CD14-positive monocyte (primary cell): ENCODE measurements at regions not wholly inside any gene's neighbourhood (a gene's known extent, or its start where the extent isn't known, plus 50 kb on each side); places are given as distances from the start of the nearest gene placed in this dataset.

Source experiments
- DNase-seq, 3 donors: peaks; one replicate each; pipeline ENCODE4 v3.0.0-alpha.2; 2011 to 2022
- H2AFZ ChIP-seq: 2 replicates; pipeline ENCODE4 v1.6.0; 2012; ENCODE audit warnings: mild to moderate bottlenecking, low read depth, low read length, inconsistent platforms; ENCODE audit not compliant: insufficient read depth, poor library complexity, severe bottlenecking
- H3K27ac ChIP-seq, 2 donors: 1 replicate in 1 of 2; 2 replicates in 1 of 2; pipeline ENCODE4 v1.5.1; 2012 to 2013; ENCODE audit warnings: low read length in 2 of 2, control low read depth in 1 of 2, inconsistent platforms in 1 of 2, low read depth in 1 of 2, mild to moderate bottlenecking in 1 of 2
- H3K27me3 ChIP-seq, 2 donors: one replicate each; pipeline versions ENCODE4 v1.6.0 to v1.6.1; 2011 to 2013; ENCODE audit warnings: low read length in 2 of 2; ENCODE audit not compliant: control insufficient read depth in 2 of 2, insufficient read depth in 2 of 2
- H3K36me3 ChIP-seq, 2 donors: replicated peaks in 1 of 2; 1 replicate in 1 of 2; 2 replicates in 1 of 2; pipeline versions ENCODE4 v1.5.1 to v1.6.1; 2012 to 2013; ENCODE audit warnings: low read length in 2 of 2, control low read depth in 1 of 2, inconsistent platforms in 1 of 2, mild to moderate bottlenecking in 1 of 2; ENCODE audit not compliant: insufficient read depth in 2 of 2, control insufficient read depth in 1 of 2
- H3K4me1 ChIP-seq, 2 donors: 1 replicate in 1 of 2; 2 replicates in 1 of 2; pipeline versions ENCODE4 v1.5.1 to v1.6.1; 2012 to 2013; ENCODE audit warnings: low read length in 2 of 2, control low read depth in 1 of 2, inconsistent platforms in 1 of 2, mild to moderate bottlenecking in 1 of 2, moderate library complexity in 1 of 2; ENCODE audit not compliant: insufficient read depth in 2 of 2, control insufficient read depth in 1 of 2
- H3K4me2 ChIP-seq: replicated peaks from 2 replicates; pipeline ENCODE3; 2012; ENCODE audit warnings: low read length, moderate library complexity, mild to moderate bottlenecking; ENCODE audit not compliant: poor library complexity, severe bottlenecking; ENCODE audit errors: extremely low read depth
- H3K4me3 ChIP-seq, 3 experiments: fragments of 200-600 bp in 1 of 3; sonication (generic) in 1 of 3; replicated peaks in 1 of 3; 1 replicate in 2 of 3; 2 replicates in 1 of 3; pipeline ENCODE4 v1.5.1; 2011 to 2013; ENCODE audit warnings: low read length in 3 of 3, mild to moderate bottlenecking in 3 of 3, control low read depth in 2 of 3, low read depth in 2 of 3, inconsistent platforms in 1 of 3, moderate library complexity in 1 of 3
- H3K79me2 ChIP-seq: 2 replicates; pipeline ENCODE4 v1.6.0; 2012; ENCODE audit warnings: mild to moderate bottlenecking, control low read depth, inconsistent platforms, low read length, moderate library complexity; ENCODE audit not compliant: insufficient read depth
- H3K9ac ChIP-seq: 2 replicates; pipeline ENCODE4 v1.6.0; 2017; ENCODE audit warnings: low read length, mild to moderate bottlenecking; ENCODE audit not compliant: insufficient read depth, poor library complexity, severe bottlenecking
- H3K9me3 ChIP-seq, 2 donors: replicated peaks in 1 of 2; 1 replicate in 1 of 2; 2 replicates in 1 of 2; pipeline versions ENCODE4 v1.5.1 to v1.6.1; 2012 to 2013; ENCODE audit warnings: low read length in 2 of 2, control low read depth in 1 of 2; ENCODE audit not compliant: control insufficient read depth in 1 of 2, insufficient read depth in 1 of 2
- H4K20me1 ChIP-seq: 2 replicates; pipeline ENCODE4 v1.6.0; 2012; ENCODE audit warnings: mild to moderate bottlenecking, low read length, control low read depth, moderate library complexity; ENCODE audit not compliant: insufficient read depth
- H3K27ac Mint-ChIP-seq, 7 donors: one replicate each; pipeline ENCODE4 v1.8.0; 2020; ENCODE audit warnings: mild to moderate bottlenecking in 7 of 7, mixed read lengths in 7 of 7, moderate library complexity in 6 of 7, inconsistent platforms in 2 of 7
- H3K27me3 Mint-ChIP-seq, 3 donors: one replicate each; pipeline ENCODE4 v1.8.0; 2021 to 2022; ENCODE audit warnings: low read depth in 3 of 3, mild to moderate bottlenecking in 3 of 3, mixed read lengths in 3 of 3, moderate library complexity in 3 of 3, inconsistent platforms in 1 of 3
- H3K36me3 Mint-ChIP-seq, 2 donors: one replicate each; pipeline ENCODE4 v1.8.0; 2020; ENCODE audit warnings: mixed read lengths in 2 of 2, inconsistent platforms in 1 of 2, mild to moderate bottlenecking in 1 of 2
- H3K4me1 Mint-ChIP-seq: one replicate; pipeline ENCODE4 v1.8.0; 2020; ENCODE audit warnings: mild to moderate bottlenecking, mixed read lengths
- H3K4me3 Mint-ChIP-seq, 2 donors: one replicate each; pipeline ENCODE4 v1.8.0; 2020; ENCODE audit warnings: mild to moderate bottlenecking in 2 of 2, mixed read lengths in 2 of 2, moderate library complexity in 1 of 2
- H3K9me3 Mint-ChIP-seq, 7 donors: one replicate each; pipeline ENCODE4 v1.8.0; 2020 to 2022; ENCODE audit warnings: mixed read lengths in 7 of 7, mild to moderate bottlenecking in 6 of 7, moderate library complexity in 6 of 7, inconsistent platforms in 2 of 7
- WGBS: methylation state at CpG from one replicate; pipeline ENCODE4 v1.1.5; 2013; ENCODE audit warnings: missing lambda C conversion rate; ENCODE audit not compliant: insufficient coverage; 5-methylcytosine and 5-hydroxymethylcytosine counted together
- intact Hi-C, 2 donors: fragments of 100-400 bp; cut with micrococcal nuclease; formaldehyde crosslinking; loops; one replicate each; pipeline versions ENCODE4 v1.15.0 to v1.15.1; 2023
- TF ChIP-seq, protein P1 (sequence below): fragments of 200-600 bp; IDR thresholded peaks from one replicate; pipeline ENCODE4 v1.8.0; 2022; ENCODE audit warnings: antibody characterized with exemption, mild to moderate bottlenecking

GRCh38 chr2:153320879-153321278 lies 157.7 kb downstream of the RPRM start:
- Histone ChIP-seq H2AFZ (no peak overlapping the region), H3K4me2 (no peak overlapping the region), H3K36me3 (no peaks in the 10 kb centered on the region), H3K27ac (no peak overlapping the region), H3K79me2 (no peaks in the 10 kb centered on the region), H3K9me3 (no peaks in the 10 kb centered on the region), H3K9ac (no peak overlapping the region), H4K20me1 (no peaks in the 10 kb centered on the region), H3K27me3 (no peaks in the 10 kb centered on the region), H3K4me1 (no peaks in the 10 kb centered on the region), H3K4me3 (no peak overlapping the region)
- intact Hi-C loops, result no loop called here
- peaks cover 0 to 2% (median 0%) of the 10 kb centered on the region in 3 donors for H3K27me3 Mint-ChIP-seq
- no peaks in the 10 kb centered on the region for H3K4me1 Mint-ChIP-seq
- H3K9me3 Mint-ChIP-seq, result peaks cover 0 to 8% (median 5%) of the 10 kb centered on the region in 7 donors
- no peaks in the 10 kb centered on the region for H3K36me3 Mint-ChIP-seq
- TF ChIP-seq, protein P1, sequence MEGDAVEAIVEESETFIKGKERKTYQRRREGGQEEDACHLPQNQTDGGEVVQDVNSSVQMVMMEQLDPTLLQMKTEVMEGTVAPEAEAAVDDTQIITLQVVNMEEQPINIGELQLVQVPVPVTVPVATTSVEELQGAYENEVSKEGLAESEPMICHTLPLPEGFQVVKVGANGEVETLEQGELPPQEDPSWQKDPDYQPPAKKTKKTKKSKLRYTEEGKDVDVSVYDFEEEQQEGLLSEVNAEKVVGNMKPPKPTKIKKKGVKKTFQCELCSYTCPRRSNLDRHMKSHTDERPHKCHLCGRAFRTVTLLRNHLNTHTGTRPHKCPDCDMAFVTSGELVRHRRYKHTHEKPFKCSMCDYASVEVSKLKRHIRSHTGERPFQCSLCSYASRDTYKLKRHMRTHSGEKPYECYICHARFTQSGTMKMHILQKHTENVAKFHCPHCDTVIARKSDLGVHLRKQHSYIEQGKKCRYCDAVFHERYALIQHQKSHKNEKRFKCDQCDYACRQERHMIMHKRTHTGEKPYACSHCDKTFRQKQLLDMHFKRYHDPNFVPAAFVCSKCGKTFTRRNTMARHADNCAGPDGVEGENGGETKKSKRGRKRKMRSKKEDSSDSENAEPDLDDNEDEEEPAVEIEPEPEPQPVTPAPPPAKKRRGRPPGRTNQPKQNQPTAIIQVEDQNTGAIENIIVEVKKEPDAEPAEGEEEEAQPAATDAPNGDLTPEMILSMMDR, result no peak
- H3K4me3 Mint-ChIP-seq, result no peak overlapping the region
- H3K27ac Mint-ChIP-seq, result no peak overlapping the region
- DNase-seq, result no peak

DNA sequence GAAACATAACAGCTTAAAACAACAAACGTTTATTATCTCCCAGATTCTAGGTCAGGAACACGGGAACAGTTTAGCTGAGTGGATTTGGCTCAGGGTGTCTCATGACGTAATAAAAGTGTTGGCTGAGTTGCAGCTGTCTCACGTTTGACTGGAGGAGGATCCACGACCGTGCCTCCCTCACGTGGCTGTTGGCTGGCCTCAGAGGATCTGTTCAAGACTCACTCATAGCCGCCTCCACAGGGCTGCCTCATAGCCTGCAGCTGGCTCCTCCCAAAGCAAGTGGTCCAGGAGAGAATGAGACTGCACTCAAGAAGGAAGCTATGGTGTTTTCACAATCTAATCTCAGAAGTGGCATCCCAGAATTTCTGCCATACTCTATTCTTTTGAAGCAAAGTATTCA lies 167.1 kb downstream of the RPRM start:
- no peaks in the 10 kb centered on the region for H4K20me1 ChIP-seq
- no peak overlapping the region for H3K9ac ChIP-seq
- no peak overlapping the region for H3K4me3 Mint-ChIP-seq
- H2AFZ ChIP-seq, result no peak overlapping the region
- WGBS, result 67% methylated on average over 7 of the region's 8 CpGs
- H3K4me2 ChIP-seq, result no peak overlapping the region
- no peaks in the 10 kb centered on the region for H3K79me2 ChIP-seq
- no peaks in the 10 kb centered on the region for H3K36me3 Mint-ChIP-seq
- H3K9me3 Mint-ChIP-seq, result peaks cover 0 to 4% (median 0%) of the 10 kb centered on the region in 7 donors
- no peaks in the 10 kb centered on the region for H3K4me1 ChIP-seq
- intact Hi-C loops, result no loop called here
- H3K4me3 ChIP-seq, result no peak overlapping the region
- no peaks in the 10 kb centered on the region for H3K27me3 Mint-ChIP-seq
- peaks cover 0 to 5% of the 10 kb centered on the region in 2 donors for H3K9me3 ChIP-seq
- no peak for DNase-seq
- H3K27me3 ChIP-seq, result no peaks in the 10 kb centered on the region
- H3K4me1 Mint-ChIP-seq, result no peaks in the 10 kb centered on the region
- no peak overlapping the region for H3K27ac Mint-ChIP-seq
- H3K27ac ChIP-seq, result no peak overlapping the region
- TF ChIP-seq, protein P1, result no peak
- no peaks in the 10 kb centered on the region for H3K36me3 ChIP-seq
